ENCODE measurements at regions not wholly inside any gene's neighbourhood (a gene's known extent, or its start where the extent isn't known, plus 50 kb on each side); places are given as distances from the start of the nearest gene placed in this dataset.

DNA sequence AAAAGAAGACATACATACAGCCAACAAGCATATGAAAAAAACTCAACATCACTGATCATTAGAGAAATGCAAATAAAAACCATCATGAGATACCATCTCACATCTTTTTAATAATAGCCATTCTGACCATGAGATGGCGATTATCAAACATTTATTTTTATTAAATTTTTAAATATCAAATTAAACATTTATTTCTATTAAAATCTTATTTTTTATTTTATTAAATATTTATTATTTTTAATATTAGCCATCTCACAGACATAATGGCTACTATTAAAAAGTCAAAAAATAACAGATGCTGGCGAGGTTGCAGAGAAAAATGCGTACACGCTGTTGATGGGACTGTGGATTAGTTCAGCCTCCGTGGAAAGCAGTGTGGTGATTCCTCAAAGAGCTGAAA is 264.8 kb upstream of the TENM4 start:
- H3K4me1 Mint-ChIP-seq = no peaks in the 10 kb centered on the region

DNA sequence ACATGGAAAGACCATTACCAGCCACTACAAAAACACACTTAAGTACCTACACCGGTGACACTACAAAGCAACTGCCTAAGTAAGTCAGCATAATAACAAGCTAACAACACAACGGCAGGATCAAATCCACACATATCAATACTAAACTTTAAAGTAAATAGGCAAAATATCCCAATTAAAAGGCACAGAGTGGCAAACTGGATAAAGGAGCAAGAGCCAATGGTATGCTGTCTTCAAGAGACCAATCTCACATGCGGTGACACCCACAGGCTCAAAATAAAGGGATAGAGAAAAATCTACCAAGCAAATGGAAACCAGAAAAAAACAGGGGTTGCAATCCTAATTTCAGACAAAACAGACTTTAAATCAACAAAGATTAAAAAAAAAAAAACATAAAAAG is 261.5 kb upstream of the TENM4 start:
- peaks cover 3% of the 10 kb centered on the region for H3K36me3 Mint-ChIP-seq
- H3K27me3 Mint-ChIP-seq = no peaks in the 10 kb centered on the region
- no peak overlapping the region for H3K27ac Mint-ChIP-seq
- H3K4me3 Mint-ChIP-seq = no peak overlapping the region
- no peaks in the 10 kb centered on the region for H3K4me1 Mint-ChIP-seq
- peaks cover 4 to 9% (median 6%) of the 10 kb centered on the region in 3 donors for H3K9me3 Mint-ChIP-seq

More for the DNA sequence above, 264.8 kb upstream of the TENM4 start:
- H3K4me3 Mint-ChIP-seq = no peak overlapping the region
- H3K27ac Mint-ChIP-seq = no peak overlapping the region
- H3K27me3 Mint-ChIP-seq = no peaks in the 10 kb centered on the region
- H3K9me3 Mint-ChIP-seq = peaks cover 4 to 9% (median 6%) of the 10 kb centered on the region in 3 donors
- peaks cover 3% of the 10 kb centered on the region for H3K36me3 Mint-ChIP-seq

DNA sequence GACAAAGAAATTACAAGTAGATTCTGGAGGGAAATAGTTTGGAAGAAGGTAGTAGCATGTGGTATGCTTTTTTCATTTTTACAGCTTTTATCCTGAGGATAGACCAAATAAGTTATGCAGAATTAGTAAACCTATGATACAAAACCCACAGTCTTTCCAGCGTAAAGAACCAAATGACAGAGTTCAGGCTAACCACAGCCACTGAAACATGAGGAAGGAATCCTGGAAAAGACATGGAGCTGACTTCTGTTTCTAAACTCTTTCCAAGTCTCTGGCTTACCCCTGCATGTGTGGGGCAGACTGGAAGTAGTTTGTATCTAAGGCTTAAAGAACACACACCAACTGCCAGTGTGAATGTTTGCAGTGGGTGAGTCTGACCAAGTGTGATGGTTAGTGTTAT is 258.4 kb upstream of the TENM4 start:
- H3K36me3 Mint-ChIP-seq = peaks cover 3% of the 10 kb centered on the region
- no peak overlapping the region for H3K27ac Mint-ChIP-seq
- no peaks in the 10 kb centered on the region for H3K27me3 Mint-ChIP-seq
- H3K4me1 Mint-ChIP-seq = no peaks in the 10 kb centered on the region
- H3K9me3 Mint-ChIP-seq = peaks cover 4 to 6% (median 6%) of the 10 kb centered on the region in 3 donors
- H3K4me3 Mint-ChIP-seq = no peak overlapping the region

DNA sequence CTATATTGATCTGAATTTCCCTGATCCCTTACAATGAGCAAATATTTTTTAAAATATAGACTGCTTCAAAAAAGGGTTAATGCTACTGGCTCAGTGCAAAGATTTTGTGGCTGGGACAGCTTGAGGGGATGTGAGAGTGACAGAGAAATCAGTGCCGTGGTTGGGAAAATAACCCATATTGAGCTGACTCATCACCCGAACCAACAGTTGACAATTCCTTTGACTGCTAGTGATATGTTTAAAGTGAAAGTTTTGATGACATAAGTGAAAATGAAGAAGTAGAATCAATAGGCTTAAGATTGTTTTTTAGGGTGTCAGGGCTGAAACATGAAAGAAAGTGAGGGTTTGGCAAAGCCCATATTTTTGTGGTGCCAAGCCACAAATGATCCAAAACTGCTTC is 257.1 kb upstream of the TENM4 start:
- Mint-ChIP-seq H3K36me3 (peaks cover 1% of the 10 kb centered on the region), H3K27me3 (no peaks in the 10 kb centered on the region), H3K4me3 (no peak overlapping the region)

DNA sequence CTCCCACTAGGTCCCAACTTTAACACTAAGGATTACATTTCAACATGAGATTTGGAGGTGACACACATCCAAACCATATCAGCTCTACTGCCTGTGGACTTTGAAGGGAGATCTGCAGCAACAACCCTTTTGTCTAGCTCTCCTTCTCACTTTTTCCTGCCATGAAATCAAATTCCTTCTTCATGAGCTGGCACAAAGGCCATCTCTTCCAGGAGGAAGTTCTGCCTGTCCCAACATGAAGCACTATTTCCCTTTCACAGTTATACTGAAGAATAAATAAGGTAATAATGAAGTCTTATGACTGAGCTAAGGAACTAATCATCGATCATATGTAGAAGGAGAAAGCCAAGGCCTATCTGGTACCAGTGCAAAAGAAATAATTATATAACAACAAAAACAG is 253.5 kb upstream of the TENM4 start:
- Mint-ChIP-seq H3K27ac (no peak overlapping the region), H3K27me3 (peaks cover 4% of the 10 kb centered on the region), H3K9me3 (peaks cover 0 to 5% (median 0%) of the 10 kb centered on the region in 3 donors), H3K36me3 (no peaks in the 10 kb centered on the region), H3K4me3 (no peak overlapping the region), H3K4me1 (no peaks in the 10 kb centered on the region)

More for the DNA sequence above, 257.1 kb upstream of the TENM4 start:
- Mint-ChIP-seq H3K9me3 (peaks cover 0 to 5% (median 3%) of the 10 kb centered on the region in 3 donors), H3K27ac (no peak overlapping the region), H3K4me1 (no peaks in the 10 kb centered on the region)

DNA sequence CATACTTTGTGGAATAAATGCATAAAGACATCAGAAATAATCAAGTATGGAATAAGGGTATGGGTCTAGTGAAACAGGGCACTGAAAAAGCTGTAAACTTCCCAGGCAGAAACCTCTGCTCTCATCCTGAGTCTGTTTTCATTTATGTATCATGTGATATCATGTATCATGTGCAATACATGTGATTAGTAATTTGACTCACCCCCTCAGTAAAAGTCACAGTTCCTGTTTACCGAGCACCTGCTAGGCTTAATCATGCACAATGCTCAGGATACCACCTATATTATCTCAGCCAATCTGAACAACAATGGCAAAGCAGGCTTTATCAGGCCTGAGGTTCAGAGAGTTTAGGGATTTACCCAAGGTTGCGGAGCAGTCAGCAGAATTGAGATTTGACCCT is 250.6 kb upstream of the TENM4 start:
- Mint-ChIP-seq H3K4me1 (no peaks in the 10 kb centered on the region), H3K36me3 (no peaks in the 10 kb centered on the region), H3K27ac (no peak overlapping the region), H3K9me3 (peaks cover 2 to 5% (median 2%) of the 10 kb centered on the region in 3 donors), H3K4me3 (no peak overlapping the region), H3K27me3 (peaks cover 4% of the 10 kb centered on the region)

DNA sequence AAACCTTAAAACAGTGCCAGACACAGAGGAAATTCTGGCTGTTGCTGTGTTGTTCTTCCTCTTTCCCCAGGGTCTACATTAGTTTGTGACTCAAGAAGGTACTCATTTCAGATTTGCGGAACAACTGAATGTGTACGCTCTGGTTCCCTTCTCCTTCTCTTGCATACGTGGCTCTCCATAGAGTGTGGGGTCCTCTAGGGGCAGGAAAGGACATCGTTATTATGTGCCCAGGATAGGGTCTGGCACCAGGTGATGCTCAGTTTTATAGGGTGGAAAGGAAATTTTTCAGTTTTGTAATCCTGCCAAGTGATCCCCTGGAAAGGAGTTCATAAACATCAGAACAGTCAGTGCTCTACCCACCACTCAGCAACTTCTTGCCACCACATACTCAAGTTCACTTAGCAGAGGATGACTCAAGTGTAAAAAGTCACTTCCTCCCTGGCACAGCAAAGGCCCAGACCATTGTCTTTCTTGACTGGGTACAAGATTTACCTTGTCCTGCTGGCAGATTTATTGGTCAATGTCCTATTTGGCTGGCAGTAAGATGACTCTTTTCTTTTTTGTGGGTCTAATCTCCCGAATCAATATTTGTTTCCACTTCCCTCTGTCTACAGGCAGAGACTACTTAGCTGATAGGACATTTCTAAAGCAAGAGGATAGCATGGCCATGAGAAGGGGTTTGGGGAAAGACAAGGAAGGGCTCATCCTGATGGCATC is 246.0 kb upstream of the TENM4 start:
- H3K4me1 Mint-ChIP-seq = no peaks in the 10 kb centered on the region
- no peak overlapping the region for H3K27ac Mint-ChIP-seq
- H3K27me3 Mint-ChIP-seq = peaks cover 7% of the 10 kb centered on the region
- no peaks in the 10 kb centered on the region for H3K36me3 Mint-ChIP-seq
- H3K9me3 Mint-ChIP-seq = peaks cover 2 to 5% (median 2%) of the 10 kb centered on the region in 3 donors
- H3K4me3 Mint-ChIP-seq = no peak overlapping the region

DNA sequence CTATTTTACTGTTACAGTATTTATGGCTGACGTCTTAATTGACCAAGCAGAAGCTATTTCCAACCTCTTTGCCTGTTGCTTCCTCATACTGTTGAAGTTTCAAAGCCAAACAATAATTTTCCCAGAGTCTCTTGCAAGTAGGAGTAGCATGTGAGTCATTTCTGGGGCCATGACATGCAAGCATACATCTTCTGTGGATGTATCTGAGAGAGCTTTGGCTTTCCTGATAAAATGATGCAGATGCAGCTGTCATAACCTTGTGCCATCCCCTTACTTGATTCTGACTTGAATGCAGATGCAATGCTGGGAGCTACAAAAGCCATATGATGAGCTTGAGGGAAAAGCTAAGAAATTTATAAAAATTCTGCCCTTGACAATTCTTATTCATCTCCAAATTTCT is 243.1 kb upstream of the TENM4 start:
- peaks cover 3% of the 10 kb centered on the region for H3K27me3 Mint-ChIP-seq
- H3K9me3 Mint-ChIP-seq = peaks cover 0 to 2% (median 2%) of the 10 kb centered on the region in 3 donors

DNA sequence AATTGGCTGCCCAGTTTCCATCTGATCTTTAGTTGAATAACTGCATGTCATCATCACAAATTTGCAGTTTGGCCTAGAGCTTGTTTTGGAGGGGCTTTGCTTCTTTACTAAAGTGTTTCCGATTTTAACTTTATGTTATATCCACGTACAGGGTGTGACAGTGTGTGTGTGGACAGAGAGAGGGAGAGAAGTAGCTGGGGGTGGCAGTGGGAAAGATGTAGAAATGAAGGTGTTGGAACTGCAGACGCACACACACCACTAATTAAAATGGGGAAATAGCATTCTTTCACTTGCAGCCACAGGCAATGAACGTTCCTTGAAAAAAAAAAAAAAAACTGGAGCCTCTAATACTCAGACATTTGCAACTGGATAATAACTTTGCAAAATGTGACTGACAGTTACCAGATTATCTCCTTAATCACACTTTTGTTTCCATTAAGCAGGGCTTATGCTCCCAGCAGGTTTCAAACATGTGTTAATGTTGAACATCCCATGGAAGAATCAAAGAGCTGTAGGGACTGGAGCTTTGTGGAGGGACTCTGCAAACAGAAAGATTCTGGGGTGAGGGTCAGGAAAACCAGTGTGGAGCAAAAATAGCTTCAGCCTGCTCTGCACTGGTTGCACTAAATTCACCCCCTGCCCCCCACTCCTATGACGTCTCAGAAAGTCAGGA is 238.1 kb upstream of the TENM4 start:
- H3K36me3 Mint-ChIP-seq = no peaks in the 10 kb centered on the region

More for the DNA sequence above, 243.1 kb upstream of the TENM4 start:
- H3K36me3 Mint-ChIP-seq = no peaks in the 10 kb centered on the region
- no peaks in the 10 kb centered on the region for H3K4me1 Mint-ChIP-seq
- H3K4me3 Mint-ChIP-seq = no peak overlapping the region
- H3K27ac Mint-ChIP-seq = no peak overlapping the region

DNA sequence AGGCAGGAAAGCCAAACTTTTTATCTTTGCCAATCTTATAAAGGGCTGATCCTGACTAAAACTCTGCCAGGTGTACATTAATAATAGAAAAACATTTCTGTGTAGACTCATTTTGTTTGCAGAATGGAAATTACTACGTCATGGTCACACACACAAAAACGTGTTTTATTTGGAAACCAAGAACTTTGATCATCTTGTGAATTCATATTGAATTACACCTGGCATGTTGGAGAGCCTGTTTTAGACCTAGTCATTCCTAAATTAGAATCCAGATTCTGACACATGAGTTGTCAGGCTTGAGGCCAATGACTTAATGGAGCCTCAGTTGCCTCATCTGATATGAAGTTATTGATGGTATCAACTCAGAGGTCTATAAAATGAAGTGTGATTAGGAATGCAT is 235.6 kb upstream of the TENM4 start:
- no peak overlapping the region for H3K27ac Mint-ChIP-seq
- H3K4me1 Mint-ChIP-seq = no peaks in the 10 kb centered on the region
- peaks cover 2% of the 10 kb centered on the region for H3K36me3 Mint-ChIP-seq
- H3K9me3 Mint-ChIP-seq = peaks cover 0 to 2% (median 2%) of the 10 kb centered on the region in 3 donors
- H3K27me3 Mint-ChIP-seq = peaks cover 6% of the 10 kb centered on the region
- H3K4me3 Mint-ChIP-seq = no peak overlapping the region

More for the DNA sequence above, 238.1 kb upstream of the TENM4 start:
- no peaks in the 10 kb centered on the region for H3K4me1 Mint-ChIP-seq
- no peak overlapping the region for H3K27ac Mint-ChIP-seq
- peaks cover 6% of the 10 kb centered on the region for H3K27me3 Mint-ChIP-seq
- H3K9me3 Mint-ChIP-seq = no peaks in the 10 kb centered on the region
- no peak overlapping the region for H3K4me3 Mint-ChIP-seq

DNA sequence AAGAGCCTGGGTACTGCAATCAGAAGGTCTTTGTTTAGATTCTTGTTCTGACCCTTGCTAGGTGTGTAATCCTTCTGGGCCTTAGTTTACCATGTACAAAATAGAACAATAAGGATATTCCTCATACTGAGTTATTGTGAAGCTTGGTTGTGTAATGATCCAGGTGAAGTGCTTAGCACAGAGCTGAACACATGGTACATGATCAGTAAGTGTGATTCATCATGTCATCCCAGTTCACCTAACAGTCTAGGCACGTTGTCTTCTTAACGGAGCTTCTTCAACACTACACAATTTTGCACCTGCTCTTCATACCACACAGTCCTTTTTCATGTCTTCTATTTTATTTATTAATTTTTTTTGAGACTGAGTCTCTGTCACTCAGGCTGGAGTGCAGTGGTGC is 234.3 kb upstream of the TENM4 start:
- H3K36me3 Mint-ChIP-seq = peaks cover 2% of the 10 kb centered on the region
- peaks cover 0 to 2% (median 2%) of the 10 kb centered on the region in 3 donors for H3K9me3 Mint-ChIP-seq
- H3K27ac Mint-ChIP-seq = no peak overlapping the region
- H3K27me3 Mint-ChIP-seq = peaks cover 6% of the 10 kb centered on the region
- H3K4me1 Mint-ChIP-seq = no peaks in the 10 kb centered on the region
- H3K4me3 Mint-ChIP-seq = no peak overlapping the region

DNA sequence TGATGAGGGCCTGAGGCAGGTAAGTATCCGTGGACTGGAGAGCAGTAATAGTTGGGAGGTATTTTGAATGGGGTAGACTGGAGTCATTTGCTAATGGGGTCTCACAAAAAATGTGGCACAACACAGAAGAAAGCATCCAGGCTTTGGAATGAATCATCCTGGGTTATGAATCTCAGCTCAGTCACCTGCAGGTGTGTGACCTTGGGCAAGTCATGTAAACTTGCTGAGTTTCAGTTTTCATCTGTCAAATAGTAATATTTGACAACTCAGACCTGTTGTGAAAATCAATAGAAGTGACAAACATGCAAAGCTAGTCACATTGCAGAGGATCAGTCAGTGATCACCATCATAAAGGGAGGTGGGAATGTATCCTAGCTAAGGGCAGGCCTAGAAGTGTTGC is 232.0 kb upstream of the TENM4 start:
- H3K36me3 Mint-ChIP-seq = peaks cover 2% of the 10 kb centered on the region
- H3K27me3 Mint-ChIP-seq = peaks cover 7% of the 10 kb centered on the region
- peaks cover 0 to 2% (median 2%) of the 10 kb centered on the region in 3 donors for H3K9me3 Mint-ChIP-seq
- H3K4me3 Mint-ChIP-seq = no peak overlapping the region
- no peak overlapping the region for H3K27ac Mint-ChIP-seq
- no peaks in the 10 kb centered on the region for H3K4me1 Mint-ChIP-seq

DNA sequence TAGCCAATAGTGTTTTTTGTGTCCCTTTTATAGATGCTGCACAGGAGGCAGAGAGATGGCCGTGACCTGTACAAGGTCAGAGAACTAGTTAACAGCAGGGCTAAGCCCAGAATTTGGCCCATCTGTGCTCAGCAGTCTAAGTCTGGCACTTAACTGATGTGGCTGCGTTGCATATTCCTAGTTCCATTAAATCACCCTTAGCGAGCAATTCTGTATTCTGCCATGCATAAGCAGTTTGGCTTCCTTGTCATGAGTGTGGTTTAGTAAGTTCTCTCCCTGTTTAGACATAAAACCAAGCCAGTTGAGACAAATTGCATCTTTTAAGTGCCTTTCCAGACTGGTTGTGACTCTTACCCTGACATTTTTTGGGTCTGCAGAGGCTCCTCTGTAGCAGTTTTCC is 230.6 kb upstream of the TENM4 start:
- Mint-ChIP-seq H3K4me3 (no peak overlapping the region), H3K9me3 (peaks cover 0 to 2% (median 2%) of the 10 kb centered on the region in 3 donors), H3K27ac (no peak overlapping the region), H3K4me1 (no peaks in the 10 kb centered on the region), H3K36me3 (peaks cover 2% of the 10 kb centered on the region), H3K27me3 (peaks cover 4% of the 10 kb centered on the region)

DNA sequence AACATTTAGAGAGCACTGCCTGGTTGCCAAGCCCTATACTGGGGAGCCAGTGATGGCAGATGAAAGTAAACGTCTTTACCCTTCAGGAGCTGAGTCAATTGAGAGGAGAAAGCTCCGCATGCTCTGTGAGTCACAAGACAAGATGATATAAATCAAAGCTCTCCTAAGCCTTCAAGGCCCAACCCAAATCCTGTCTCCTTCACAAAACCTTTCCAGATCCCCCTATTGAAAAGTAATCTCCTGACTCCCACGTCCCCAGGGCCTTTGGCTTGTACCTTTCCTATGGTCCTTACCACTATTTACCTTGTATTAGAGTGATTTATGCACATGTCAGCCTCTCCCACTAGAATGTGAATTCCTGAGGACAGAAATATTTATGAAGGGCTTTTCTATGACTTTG is 230.1 kb upstream of the TENM4 start:
- H3K27ac Mint-ChIP-seq = no peak overlapping the region
- peaks cover 2% of the 10 kb centered on the region for H3K36me3 Mint-ChIP-seq
- H3K4me3 Mint-ChIP-seq = no peak overlapping the region
- H3K9me3 Mint-ChIP-seq = peaks cover 0 to 2% (median 2%) of the 10 kb centered on the region in 3 donors
- no peaks in the 10 kb centered on the region for H3K4me1 Mint-ChIP-seq
- peaks cover 1% of the 10 kb centered on the region for H3K27me3 Mint-ChIP-seq

DNA sequence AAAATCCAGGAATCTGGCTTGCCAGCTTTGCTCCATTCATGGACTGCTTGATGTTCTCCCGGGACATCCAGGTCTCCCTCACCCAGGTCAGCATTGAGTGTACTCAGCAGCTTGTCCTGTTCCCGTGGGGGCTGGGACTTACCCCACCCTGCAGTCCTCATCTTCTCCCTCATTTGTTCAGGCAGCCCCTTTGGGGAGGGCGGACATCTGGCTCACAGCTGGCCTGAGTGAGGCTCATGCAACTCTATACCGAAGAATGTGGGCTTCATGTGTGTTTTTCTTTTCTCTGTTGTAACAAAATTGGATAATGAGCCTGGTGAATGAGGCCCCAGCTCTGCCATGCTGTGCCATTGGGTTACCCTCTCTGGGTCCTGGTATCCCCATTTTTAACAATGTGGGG is 227.7 kb upstream of the TENM4 start:
- Mint-ChIP-seq H3K36me3 (peaks cover 2% of the 10 kb centered on the region), H3K27me3 (peaks cover 1% of the 10 kb centered on the region), H3K4me3 (no peak overlapping the region), H3K4me1 (no peaks in the 10 kb centered on the region), H3K27ac (no peak overlapping the region), H3K9me3 (peaks cover 0 to 2% (median 2%) of the 10 kb centered on the region in 3 donors)

DNA sequence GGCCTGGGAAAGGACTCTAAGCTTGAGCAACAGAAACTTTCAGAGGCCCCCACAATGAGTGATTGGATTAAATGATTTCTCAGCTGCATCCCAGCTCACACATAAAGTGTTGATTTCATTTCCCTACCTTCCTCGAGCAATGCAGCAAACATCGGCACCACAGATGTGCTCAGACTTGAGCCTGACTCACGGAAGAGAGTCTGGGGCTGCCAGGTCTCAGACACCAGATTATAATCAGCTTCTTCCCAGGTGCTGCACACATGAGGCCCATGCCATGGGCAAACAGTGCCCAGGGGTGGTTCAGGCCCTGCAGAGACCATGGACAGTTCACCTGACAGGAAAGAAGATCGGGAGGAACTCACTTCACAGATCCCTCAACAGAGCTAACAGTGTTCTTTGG is 226.6 kb upstream of the TENM4 start:
- Mint-ChIP-seq H3K36me3 (no peaks in the 10 kb centered on the region), H3K4me3 (peak overlapping the region in 1 of 4 donors; percentile 15), H3K27me3 (peaks cover 1% of the 10 kb centered on the region), H3K27ac (no peak overlapping the region), H3K4me1 (no peaks in the 10 kb centered on the region), H3K9me3 (peaks cover 0 to 2% (median 2%) of the 10 kb centered on the region in 3 donors)

Data from IgD-negative memory B cell (primary cell).